Activated T-cell treated with anti-CD3 and anti-CD28 coated beads, Interleukin-2, amount 50 U/mL, for 4 hours (primary cell): ENCODE measurements at regions not wholly inside any gene's neighbourhood (a gene's known extent, or its start where the extent isn't known, plus 50 kb on each side); places are given as distances from the start of the nearest gene placed in this dataset.

Source experiments
- ATAC-seq, 2 donors: fragments of 200-7000 bp; cut with Tn5 transposase; one replicate each; pipeline ENCODE4 v1.10.0; 2021
- DNase-seq: peaks from one replicate; pipeline ENCODE4 v3.0.0-alpha.2; 2020
- H3K27me3 Mint-ChIP-seq: one replicate; pipeline ENCODE4 v1.8.0; 2021; ENCODE audit warnings: low read depth, mixed read lengths
- H3K36me3 Mint-ChIP-seq: one replicate; pipeline ENCODE4 v1.8.0; 2022; ENCODE audit warnings: mixed read lengths; ENCODE audit not compliant: insufficient read depth
- H3K4me1 Mint-ChIP-seq: one replicate; pipeline ENCODE4 v1.8.0; 2021; ENCODE audit warnings: low read depth, mixed read lengths
- H3K4me3 Mint-ChIP-seq: one replicate; pipeline ENCODE4 v1.8.0; 2021; ENCODE audit warnings: mild to moderate bottlenecking, moderate library complexity, mixed read lengths
- H3K9me3 Mint-ChIP-seq: one replicate; pipeline ENCODE4 v1.8.0; 2021; ENCODE audit warnings: mixed read lengths

DNA sequence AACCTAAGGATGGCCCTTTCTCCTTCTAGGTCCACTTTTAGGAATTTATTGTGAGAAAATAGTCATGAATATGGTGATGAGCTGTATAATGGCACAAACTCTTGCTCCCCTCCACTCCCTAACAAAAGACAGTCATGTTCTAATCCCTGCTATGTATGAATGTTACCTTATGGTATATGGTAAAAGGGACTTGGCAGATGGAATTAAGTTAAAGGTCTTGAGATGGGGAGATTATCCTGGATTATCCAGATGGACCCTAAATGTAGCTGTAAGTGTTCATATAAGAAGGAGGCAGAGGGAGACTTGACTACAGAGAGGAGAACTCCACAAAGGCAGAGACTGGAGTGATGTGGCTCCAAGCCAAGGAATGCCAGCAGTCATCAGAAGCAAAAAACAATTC lies 296.1 kb downstream of the SOX9 start:
- no peak for ATAC-seq
- peaks cover 6% of the 10 kb centered on the region for H3K4me1 Mint-ChIP-seq
- H3K9me3 Mint-ChIP-seq = peaks cover 16% of the 10 kb centered on the region
- H3K36me3 Mint-ChIP-seq = no peaks in the 10 kb centered on the region
- H3K27me3 Mint-ChIP-seq = peaks cover 2% of the 10 kb centered on the region
- DNase-seq = no peak
- no peak overlapping the region for H3K4me3 Mint-ChIP-seq

DNA sequence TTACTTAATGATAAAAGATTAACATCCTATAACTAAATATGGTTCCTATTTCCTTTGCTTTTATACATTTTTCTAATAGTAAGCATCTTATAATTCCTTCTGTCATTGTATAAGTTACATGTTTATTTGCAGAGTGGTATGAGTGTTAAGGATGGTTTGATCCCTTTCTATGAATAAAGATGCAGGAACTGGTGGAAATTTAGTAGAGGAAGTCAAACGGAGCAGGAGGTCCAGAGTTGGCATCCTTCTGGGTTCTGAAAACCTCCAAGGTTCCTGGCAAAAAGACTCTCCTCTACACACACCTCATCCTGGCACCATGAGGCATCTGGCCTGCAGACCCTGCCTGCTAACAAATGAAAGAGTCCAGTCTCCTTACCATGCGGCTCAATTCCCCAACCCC lies 296.8 kb downstream of the SOX9 start:
- peaks cover 2% of the 10 kb centered on the region for H3K27me3 Mint-ChIP-seq
- no peak for DNase-seq
- H3K4me3 Mint-ChIP-seq = no peak overlapping the region
- no peaks in the 10 kb centered on the region for H3K36me3 Mint-ChIP-seq
- ATAC-seq = no peak
- H3K9me3 Mint-ChIP-seq = peaks cover 16% of the 10 kb centered on the region
- peaks cover 9% of the 10 kb centered on the region for H3K4me1 Mint-ChIP-seq

DNA sequence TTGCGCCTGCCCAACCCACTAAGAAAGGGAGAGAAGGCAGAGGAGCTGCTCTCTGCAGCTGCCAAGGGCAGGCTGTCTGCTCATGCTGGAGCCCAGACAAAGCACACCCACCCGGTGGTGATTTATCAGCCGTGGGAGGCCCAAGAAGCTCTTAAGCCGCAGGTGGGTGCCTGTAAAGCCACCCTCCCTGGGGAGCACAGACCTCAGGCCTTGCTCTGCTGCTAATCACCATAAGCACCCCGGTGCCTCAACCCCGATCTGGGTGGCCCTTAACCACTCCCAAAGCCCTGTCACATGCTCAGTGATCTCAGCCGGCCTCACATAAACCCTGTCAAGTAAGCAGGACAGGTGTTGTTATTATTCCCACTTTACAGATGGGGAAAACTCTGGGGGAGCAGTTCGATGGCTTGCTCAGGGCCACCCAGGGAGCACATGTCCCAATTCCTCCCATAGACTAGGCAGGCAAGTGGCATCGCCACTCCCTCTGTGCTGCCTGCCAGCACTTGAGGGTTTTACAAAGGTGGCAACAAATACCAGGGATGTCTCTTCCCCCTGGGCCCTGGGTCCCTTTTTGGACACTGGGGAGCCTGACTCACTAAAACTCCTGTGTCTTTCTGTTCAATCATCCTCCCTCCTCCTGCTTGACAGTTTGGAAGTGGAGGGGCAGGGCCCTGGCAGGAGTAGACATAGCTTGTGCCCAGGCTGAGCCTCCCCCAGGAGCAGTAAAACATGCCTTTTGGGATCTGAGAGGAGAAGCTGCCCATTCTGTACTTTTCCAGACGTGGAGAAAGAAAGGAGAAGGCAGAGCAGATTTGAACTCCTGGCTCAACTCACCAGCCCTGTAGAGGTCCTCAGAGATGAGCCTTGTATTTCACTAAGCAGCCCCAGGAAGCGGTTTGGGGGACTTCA lies 299.3 kb downstream of the SOX9 start:
- Mint-ChIP-seq H3K9me3 (peaks cover 16% of the 10 kb centered on the region), H3K27me3 (no peaks in the 10 kb centered on the region)

DNA sequence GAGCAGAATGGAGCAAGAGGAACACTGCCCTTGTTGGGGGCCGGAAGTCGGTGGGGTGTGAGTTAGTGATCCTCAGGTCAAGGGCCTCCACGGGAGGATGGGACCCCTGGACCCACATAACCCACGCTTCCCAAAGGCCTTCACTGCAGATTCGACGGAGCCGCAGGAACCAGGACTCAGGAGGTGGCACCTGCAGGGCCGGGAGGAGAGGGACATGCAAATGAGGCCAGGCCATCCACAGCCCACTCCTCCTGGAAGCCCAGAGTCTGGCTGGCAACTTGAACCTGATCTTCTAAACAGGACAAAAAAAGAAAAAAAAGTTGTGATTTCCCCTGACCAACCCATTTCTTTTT lies 299.9 kb downstream of the SOX9 start:
- H3K4me1 Mint-ChIP-seq = peaks cover 26% of the 10 kb centered on the region
- no peak for ATAC-seq
- DNase-seq = no peak
- no peaks in the 10 kb centered on the region for H3K36me3 Mint-ChIP-seq
- H3K9me3 Mint-ChIP-seq = peaks cover 11% of the 10 kb centered on the region
- no peak overlapping the region for H3K4me3 Mint-ChIP-seq
- H3K27me3 Mint-ChIP-seq = no peaks in the 10 kb centered on the region

More for the DNA sequence above, 299.3 kb downstream of the SOX9 start:
- no peak for DNase-seq
- Mint-ChIP-seq H3K4me1 (peaks cover 21% of the 10 kb centered on the region), H3K4me3 (no peak overlapping the region), H3K36me3 (no peaks in the 10 kb centered on the region)
- ATAC-seq = no peak

DNA sequence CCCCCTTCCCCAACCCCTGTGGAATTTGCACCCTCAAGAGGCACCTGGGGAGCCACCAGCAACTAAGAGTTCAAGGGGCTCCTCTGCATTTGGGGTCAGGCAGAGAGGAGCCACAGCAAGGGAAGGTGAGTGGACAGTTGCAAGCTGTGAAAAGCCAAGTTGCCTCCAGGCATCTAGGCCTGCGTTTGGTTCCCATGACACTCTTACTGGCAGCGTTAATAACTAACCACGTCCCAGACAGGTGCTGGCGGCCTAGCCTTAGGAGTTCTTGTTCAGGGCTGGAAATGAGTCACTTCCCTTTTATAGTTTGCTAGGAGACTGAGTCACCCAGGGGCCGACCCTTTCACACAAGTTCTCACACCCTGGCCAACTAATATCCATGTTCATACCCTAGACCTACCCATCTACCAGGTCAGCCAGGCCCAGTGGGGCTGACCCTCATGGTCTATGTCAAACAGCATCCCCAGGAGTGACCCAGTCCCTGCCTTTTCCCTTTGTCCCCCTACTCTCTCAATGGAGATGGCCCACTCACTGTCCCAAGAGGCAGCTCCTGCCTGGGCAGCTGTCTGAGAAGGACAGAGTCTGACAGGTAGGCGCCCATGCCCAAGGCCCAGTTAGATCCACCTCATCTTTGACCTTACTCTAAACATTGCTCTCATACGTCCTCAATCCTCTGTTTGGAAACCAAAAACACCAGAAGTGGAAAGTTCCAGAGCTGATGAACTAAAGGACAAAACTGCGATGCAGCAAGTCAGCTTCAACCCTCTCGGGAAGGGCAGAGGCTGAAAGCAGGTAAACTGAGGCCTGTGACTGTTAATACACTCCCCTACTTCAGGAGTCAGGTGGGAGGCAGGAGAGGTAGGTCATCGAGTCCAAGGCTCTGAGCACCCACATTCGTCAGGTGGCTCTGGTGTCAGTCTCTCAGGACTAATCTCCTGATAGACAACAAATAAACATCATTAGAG lies 300.6 kb downstream of the SOX9 start:
- Mint-ChIP-seq H3K36me3 (no peaks in the 10 kb centered on the region), H3K4me3 (no peak overlapping the region), H3K27me3 (peaks cover 5% of the 10 kb centered on the region), H3K9me3 (peaks cover 11% of the 10 kb centered on the region), H3K4me1 (peaks cover 26% of the 10 kb centered on the region)
- no peak for DNase-seq
- peak; percentile 59 to 69 for ATAC-seq

DNA sequence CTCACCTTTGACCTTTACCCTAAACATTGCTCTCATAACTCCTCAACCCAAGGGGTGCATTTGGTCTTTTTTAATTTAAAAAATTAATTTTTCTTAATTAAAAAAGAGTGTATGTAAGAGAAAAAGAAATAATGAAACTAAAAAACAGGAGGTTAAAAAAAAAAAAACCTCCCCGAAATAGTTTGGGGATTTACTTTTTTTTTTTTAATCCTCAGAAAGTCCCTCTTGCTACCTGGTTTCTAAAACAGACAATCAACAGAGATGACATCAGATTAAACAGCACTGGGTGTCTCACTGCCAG lies 301.3 kb downstream of the SOX9 start:
- Mint-ChIP-seq H3K4me3 (no peak overlapping the region), H3K9me3 (peaks cover 6% of the 10 kb centered on the region), H3K4me1 (peaks cover 26% of the 10 kb centered on the region), H3K27me3 (peaks cover 5% of the 10 kb centered on the region), H3K36me3 (no peaks in the 10 kb centered on the region)
- ATAC-seq (no peak), DNase-seq (no peak)

DNA sequence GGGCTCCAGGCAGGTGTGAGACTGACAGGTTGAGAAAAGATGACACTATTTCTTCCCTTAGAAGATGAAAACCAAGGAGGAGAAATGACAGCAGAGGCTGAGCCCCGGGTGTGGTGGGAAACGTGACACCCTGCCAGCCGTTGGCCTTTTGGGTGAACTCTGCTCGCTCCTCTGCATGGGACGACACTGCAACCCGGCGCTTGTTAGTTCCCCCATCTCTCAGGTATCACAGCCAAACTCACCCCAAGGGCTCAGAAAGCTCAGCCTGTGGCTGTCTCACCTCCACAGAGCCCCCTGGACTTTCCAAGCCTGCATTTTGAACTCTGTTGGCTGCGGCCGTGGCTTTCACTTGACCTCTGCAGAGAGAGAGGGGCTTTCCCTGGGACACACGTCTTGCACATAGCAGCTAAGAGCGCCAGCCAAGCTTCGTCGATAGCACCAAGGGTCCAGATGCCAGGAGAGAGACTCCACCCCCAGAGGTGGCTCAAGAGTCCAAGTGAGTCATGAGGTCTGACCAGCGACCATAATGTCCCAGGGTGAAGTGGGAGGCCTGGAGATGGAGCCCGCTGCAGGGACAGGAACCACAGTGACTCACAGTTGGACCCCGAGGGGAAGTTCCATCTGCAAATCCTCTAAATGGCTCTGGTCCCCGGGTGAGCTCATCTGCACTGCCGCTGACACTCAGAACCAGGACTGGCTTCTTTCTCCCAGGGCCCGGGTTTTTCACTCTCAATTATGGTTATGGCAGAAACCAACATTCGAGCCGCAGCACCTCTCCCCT lies 301.9 kb downstream of the SOX9 start:
- H3K27me3 Mint-ChIP-seq = peaks cover 5% of the 10 kb centered on the region
- peaks cover 5% of the 10 kb centered on the region for H3K9me3 Mint-ChIP-seq
- peak; percentile 35 to 37 for ATAC-seq
- H3K4me3 Mint-ChIP-seq = no peak overlapping the region
- H3K4me1 Mint-ChIP-seq = peaks cover 26% of the 10 kb centered on the region
- no peak for DNase-seq
- no peaks in the 10 kb centered on the region for H3K36me3 Mint-ChIP-seq

DNA sequence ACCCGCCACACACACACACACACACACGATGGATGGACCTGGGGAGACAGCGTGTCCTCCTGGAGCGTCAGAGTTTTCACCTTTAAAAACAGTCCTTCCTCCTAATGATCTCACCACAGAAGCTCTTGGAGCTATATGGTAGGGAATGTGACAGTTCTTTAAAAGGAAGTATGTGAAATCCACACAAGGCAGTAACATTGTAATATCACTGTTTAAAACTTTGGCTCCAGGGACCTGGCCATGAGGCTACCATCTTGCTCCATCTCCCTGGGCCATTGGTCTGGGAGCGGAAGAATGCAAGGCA lies 302.4 kb downstream of the SOX9 start:
- peaks cover 2% of the 10 kb centered on the region for H3K9me3 Mint-ChIP-seq
- no peak for ATAC-seq
- H3K4me1 Mint-ChIP-seq = peaks cover 26% of the 10 kb centered on the region
- DNase-seq = no peak
- H3K27me3 Mint-ChIP-seq = peaks cover 5% of the 10 kb centered on the region
- no peak overlapping the region for H3K4me3 Mint-ChIP-seq
- no peaks in the 10 kb centered on the region for H3K36me3 Mint-ChIP-seq

DNA sequence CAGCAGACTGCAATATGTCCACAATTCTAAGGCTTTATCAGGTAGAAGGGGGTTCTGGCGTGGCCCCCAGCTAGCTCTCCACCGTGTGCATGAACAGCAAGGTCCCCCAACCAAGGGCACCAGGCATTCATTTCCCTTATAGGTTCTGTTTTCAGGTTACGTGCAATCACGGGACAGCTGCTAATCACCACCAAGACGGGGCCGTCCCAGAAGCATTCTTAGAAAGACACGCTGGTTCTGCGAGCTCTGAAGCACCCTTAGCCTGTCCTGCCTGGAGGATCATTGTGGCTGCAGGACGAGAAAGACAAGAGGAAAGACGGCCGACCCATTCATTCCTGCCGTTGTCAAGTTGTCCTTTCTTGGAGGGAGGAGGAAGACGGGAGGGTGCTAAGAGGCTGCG lies 302.9 kb downstream of the SOX9 start:
- Mint-ChIP-seq H3K4me1 (peaks cover 26% of the 10 kb centered on the region), H3K27me3 (peaks cover 5% of the 10 kb centered on the region), H3K36me3 (no peaks in the 10 kb centered on the region), H3K9me3 (no peaks in the 10 kb centered on the region), H3K4me3 (no peak overlapping the region)
- no peak for DNase-seq
- ATAC-seq = no peak

DNA sequence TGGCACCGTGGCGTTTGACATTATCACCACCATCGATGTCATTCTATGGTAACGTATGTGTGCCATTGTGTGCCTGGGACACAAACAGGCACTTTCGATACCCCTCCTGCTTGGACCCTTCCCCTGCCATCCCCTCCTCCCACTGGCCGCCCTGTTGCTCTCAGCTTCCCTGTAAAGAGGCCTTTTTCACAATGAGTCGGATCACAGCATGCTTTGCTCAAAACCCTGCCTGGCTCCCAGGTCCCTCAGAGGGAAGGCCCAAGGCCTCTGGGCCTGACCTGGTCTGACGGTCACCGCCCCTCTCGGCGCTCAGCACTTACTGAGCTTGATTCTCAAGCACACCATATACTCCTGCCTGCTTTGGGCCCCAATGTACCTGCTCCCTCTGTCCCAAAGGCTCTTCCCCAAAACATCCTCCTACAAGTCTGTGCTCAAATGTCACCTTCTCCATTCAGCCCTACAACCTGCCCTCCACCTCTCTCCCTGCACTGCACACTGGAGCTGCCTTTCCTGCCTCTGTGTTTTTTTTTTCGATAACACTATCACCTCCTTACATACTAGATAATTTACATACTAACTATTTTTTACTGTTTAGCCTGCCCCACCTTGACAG lies 303.8 kb downstream of the SOX9 start:
- DNase-seq (no peak), ATAC-seq (no peak)
- peaks cover 26% of the 10 kb centered on the region for H3K4me1 Mint-ChIP-seq
- H3K27me3 Mint-ChIP-seq = peaks cover 5% of the 10 kb centered on the region
- H3K9me3 Mint-ChIP-seq = no peaks in the 10 kb centered on the region
- H3K36me3 Mint-ChIP-seq = no peaks in the 10 kb centered on the region
- H3K4me3 Mint-ChIP-seq = no peak overlapping the region

DNA sequence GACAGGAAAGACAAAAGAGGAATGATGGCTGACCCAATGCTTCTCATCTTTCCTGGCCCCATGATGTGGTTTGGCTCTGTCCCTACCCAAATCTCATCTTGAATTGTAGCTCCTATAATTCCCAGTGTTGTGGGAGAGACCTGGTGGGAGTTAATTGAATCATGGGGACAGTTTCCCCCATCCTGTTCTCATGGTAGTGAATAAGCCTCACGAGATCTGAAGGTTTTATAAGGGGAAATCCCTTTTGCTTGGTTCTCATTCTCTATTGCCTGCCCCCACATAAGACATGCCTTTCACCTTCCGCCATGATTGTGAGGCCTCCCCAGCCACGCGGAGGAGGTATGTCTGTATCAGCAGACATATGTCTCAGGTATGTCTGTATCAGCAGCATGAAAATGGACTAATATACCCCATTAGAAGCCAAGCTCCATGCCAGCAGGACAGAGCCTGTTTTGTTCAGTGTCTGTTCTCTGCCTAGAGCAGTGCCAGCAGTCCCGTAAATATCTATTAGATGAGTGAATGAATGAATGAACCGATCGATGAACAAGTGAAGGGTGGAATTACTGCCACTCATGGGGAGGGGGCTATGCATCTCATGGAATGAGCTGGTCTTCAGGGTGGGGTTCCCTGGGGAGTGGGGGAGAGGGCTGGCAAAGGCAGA lies 304.4 kb downstream of the SOX9 start:
- H3K9me3 Mint-ChIP-seq = no peaks in the 10 kb centered on the region
- peaks cover 26% of the 10 kb centered on the region for H3K4me1 Mint-ChIP-seq
- peaks cover 5% of the 10 kb centered on the region for H3K27me3 Mint-ChIP-seq
- no peak overlapping the region for H3K4me3 Mint-ChIP-seq
- H3K36me3 Mint-ChIP-seq = no peaks in the 10 kb centered on the region
- ATAC-seq = no peak
- no peak for DNase-seq

DNA sequence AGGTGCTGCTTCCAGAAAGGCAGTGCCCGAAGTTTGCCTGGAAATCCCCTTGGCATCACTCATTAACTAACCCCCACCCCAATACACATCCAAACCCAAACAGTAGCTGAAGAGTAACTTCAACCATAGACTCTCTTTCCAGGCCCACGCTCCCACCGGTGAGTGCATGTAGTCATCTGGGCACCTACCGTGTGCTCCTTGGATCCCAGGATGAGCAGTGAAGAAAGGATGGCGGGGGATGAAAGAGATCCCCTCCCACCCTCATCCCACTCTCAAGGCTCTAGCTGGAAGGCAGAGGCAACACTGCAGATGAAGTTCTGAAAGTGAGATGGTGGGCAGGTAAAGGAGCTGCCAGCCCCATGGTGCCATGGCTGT lies 305.0 kb downstream of the SOX9 start:
- Mint-ChIP-seq H3K36me3 (no peaks in the 10 kb centered on the region), H3K9me3 (no peaks in the 10 kb centered on the region), H3K4me1 (peaks cover 26% of the 10 kb centered on the region), H3K4me3 (no peak overlapping the region), H3K27me3 (peaks cover 5% of the 10 kb centered on the region)
- no peak for ATAC-seq
- DNase-seq = no peak

DNA sequence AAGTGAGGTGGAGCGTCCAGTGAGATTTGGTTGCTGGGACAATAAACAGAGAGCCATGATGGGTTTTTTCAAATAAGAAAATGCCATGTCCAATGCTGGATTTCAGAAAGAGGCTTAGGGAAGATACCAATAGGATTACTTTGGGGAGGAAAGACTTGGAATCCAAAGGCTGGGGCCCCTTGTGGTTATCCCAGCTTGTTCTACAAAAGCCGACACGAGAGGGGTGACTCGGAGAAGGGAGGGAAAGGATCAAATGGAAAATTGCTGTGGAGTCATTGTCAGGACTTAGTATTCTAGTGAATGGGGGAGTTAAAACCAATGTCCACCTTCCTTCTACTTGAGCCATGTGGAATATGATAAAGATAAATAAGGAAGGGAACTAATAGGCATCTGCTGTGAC lies 305.5 kb downstream of the SOX9 start:
- DNase-seq = no peak
- peaks cover 5% of the 10 kb centered on the region for H3K27me3 Mint-ChIP-seq
- no peaks in the 10 kb centered on the region for H3K9me3 Mint-ChIP-seq
- H3K4me1 Mint-ChIP-seq = peaks cover 25% of the 10 kb centered on the region
- H3K36me3 Mint-ChIP-seq = no peaks in the 10 kb centered on the region
- no peak for ATAC-seq
- H3K4me3 Mint-ChIP-seq = no peak overlapping the region
